NCI-H748 (cell line): ENCODE measurements at regions not wholly inside any gene's neighbourhood (a gene's known extent, or its start where the extent isn't known, plus 50 kb on each side); places are given as distances from the start of the nearest gene placed in this dataset.

Experiments
- DNase-seq: peaks from one replicate; lab custom pipeline; 2025; ENCODE audit not compliant: unreplicated experiment; lab: John Stamatoyannopoulos, UW

GRCh38 chr2:121038891-121039616 lies 245.9 kb downstream of the TFCP2L1 start:
- DNase-seq, result peak; percentile 63

GRCh38 chr2:121039679-121040078 lies 245.3 kb downstream of the TFCP2L1 start:
- DNase-seq, result no peak

- DNase-seq, result no peak
Observed at GRCh38 chr2:121041516-121041915, 243.5 kb downstream of the TFCP2L1 start.

GRCh38 chr2:121043061-121043826 lies 241.8 kb downstream of the TFCP2L1 start:
- DNase-seq, result no peak

GRCh38 chr2:121043827-121044222 lies 241.2 kb downstream of the TFCP2L1 start:
- DNase-seq, result no peak

- peak; percentile 11 for DNase-seq
Observed at GRCh38 chr2:121044412-121044811, 240.6 kb downstream of the TFCP2L1 start.

GRCh38 chr2:121045245-121045644 lies 239.8 kb downstream of the TFCP2L1 start:
- no peak for DNase-seq

GRCh38 chr2:121046335-121046734 lies 238.7 kb downstream of the TFCP2L1 start:
- DNase-seq, result no peak

GRCh38 chr2:121047383-121047782 lies 237.6 kb downstream of the TFCP2L1 start:
- no peak for DNase-seq

GRCh38 chr2:121049131-121049530 lies 235.9 kb downstream of the TFCP2L1 start:
- DNase-seq, result peak; percentile 19

- DNase-seq, result no peak
Observed at GRCh38 chr2:121049950-121050585, 234.9 kb downstream of the TFCP2L1 start.

GRCh38 chr2:121051311-121051710 lies 233.7 kb downstream of the TFCP2L1 start:
- no peak for DNase-seq

GRCh38 chr2:121052023-121052422 lies 233.0 kb downstream of the TFCP2L1 start:
- DNase-seq, result no peak

- no peak for DNase-seq
Observed at GRCh38 chr2:121052521-121052920, 232.5 kb downstream of the TFCP2L1 start.

- no peak for DNase-seq
Observed at GRCh38 chr2:121055088-121055487, 229.9 kb downstream of the TFCP2L1 start.

GRCh38 chr2:121055501-121055900 lies 229.5 kb downstream of the TFCP2L1 start:
- DNase-seq, result no peak

- no peak for DNase-seq
Observed at GRCh38 chr2:121058852-121059558, 226.0 kb downstream of the TFCP2L1 start.

- DNase-seq, result no peak
Observed at GRCh38 chr2:121059651-121060649, 225.1 kb downstream of the TFCP2L1 start.

GRCh38 chr2:121061633-121062032 lies 223.4 kb downstream of the TFCP2L1 start:
- no peak for DNase-seq

GRCh38 chr2:121063471-121063870 lies 221.5 kb downstream of the TFCP2L1 start:
- DNase-seq, result no peak
